Gastrocnemius medialis (tissue), 4 donors: ENCODE measurements at regions not wholly inside any gene's neighbourhood (a gene's known extent, or its start where the extent isn't known, plus 50 kb on each side); places are given as distances from the start of the nearest gene placed in this dataset.

Experiments used
- POLR2A ChIP-seq, 2 donors: fragments of 450-650 bp; IDR thresholded peaks; one replicate each; pipeline ENCODE4 v1.6.1; 2017; ENCODE audit warnings: antibody characterized with exemption in 2 of 2, mild to moderate bottlenecking in 2 of 2, moderate library complexity in 2 of 2
- TF ChIP-seq, protein P1 (sequence below), 5 experiments: fragments of 450-650 bp in 3 of 5; fragments of 200-600 bp in 2 of 5; sonication (generic) in 2 of 5; IDR thresholded peaks in 4 of 5; conservative IDR thresholded peaks in 1 of 5; 1 replicate in 4 of 5; 2 replicates in 1 of 5; pipeline ENCODE4 v1.5.1; 2016 to 2019; ENCODE audit warnings: antibody characterized with exemption in 5 of 5, mild to moderate bottlenecking in 3 of 5, moderate library complexity in 3 of 5

DNA sequence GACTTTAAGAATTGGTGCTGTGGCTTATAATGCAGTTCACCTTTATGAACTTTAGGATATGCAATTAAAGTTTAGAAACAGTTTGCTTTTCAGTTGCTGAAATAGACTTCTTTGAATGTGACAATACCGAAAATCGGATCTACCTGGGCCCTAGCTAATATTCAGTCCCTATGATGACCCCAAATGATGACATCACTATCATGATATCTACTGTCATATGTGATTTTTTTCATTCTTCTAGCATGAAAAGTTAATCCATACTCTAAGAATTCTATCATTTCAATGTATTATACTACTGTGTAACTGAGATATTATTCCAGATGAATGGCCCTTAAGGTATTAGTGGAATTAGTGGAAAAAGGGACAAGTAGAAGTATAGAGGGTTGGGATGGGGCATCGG, 487.2 kb upstream of the TUSC1 start:
- TF ChIP-seq, protein P1, sequence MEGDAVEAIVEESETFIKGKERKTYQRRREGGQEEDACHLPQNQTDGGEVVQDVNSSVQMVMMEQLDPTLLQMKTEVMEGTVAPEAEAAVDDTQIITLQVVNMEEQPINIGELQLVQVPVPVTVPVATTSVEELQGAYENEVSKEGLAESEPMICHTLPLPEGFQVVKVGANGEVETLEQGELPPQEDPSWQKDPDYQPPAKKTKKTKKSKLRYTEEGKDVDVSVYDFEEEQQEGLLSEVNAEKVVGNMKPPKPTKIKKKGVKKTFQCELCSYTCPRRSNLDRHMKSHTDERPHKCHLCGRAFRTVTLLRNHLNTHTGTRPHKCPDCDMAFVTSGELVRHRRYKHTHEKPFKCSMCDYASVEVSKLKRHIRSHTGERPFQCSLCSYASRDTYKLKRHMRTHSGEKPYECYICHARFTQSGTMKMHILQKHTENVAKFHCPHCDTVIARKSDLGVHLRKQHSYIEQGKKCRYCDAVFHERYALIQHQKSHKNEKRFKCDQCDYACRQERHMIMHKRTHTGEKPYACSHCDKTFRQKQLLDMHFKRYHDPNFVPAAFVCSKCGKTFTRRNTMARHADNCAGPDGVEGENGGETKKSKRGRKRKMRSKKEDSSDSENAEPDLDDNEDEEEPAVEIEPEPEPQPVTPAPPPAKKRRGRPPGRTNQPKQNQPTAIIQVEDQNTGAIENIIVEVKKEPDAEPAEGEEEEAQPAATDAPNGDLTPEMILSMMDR (IDR thresholded peaks at IDR 0.05 in 4 of 5, conservative IDR thresholded peaks at IDR 0.05 in 1 of 5): no peak
- TF ChIP-seq POLR2A (IDR thresholded peaks at IDR 0.05): no peak
